Endodermal cell (in vitro differentiated cells): ENCODE measurements at regions not wholly inside any gene's neighbourhood (a gene's known extent, or its start where the extent isn't known, plus 50 kb on each side); places are given as distances from the start of the nearest gene placed in this dataset.
A peak's percentile ranks its signal among the peaks of the same experiment; 100 is the strongest.

Source experiments
- DNase-seq: peaks from one replicate; pipeline ENCODE4 v3.0.0-alpha.2; 2017
- H3K27ac ChIP-seq: 2 replicates; pipeline ENCODE4 v1.5.1; 2013; ENCODE audit warnings: mild to moderate bottlenecking, low read depth, low read length, moderate library complexity
- H3K27me3 ChIP-seq: 2 replicates; pipeline ENCODE4 v1.6.1; 2013; ENCODE audit warnings: mild to moderate bottlenecking, low read length, moderate library complexity; ENCODE audit not compliant: insufficient read depth, control insufficient read depth, poor library complexity, severe bottlenecking
- H3K36me3 ChIP-seq: 2 replicates; pipeline ENCODE4 v1.7.0; 2013; ENCODE audit warnings: mild to moderate bottlenecking, low read length, moderate library complexity; ENCODE audit not compliant: control insufficient read depth, insufficient read depth
- H3K4me1 ChIP-seq: one replicate; pipeline ENCODE4 v1.7.0; 2013; ENCODE audit warnings: low read length; ENCODE audit not compliant: control insufficient read depth, insufficient read depth
- H3K4me3 ChIP-seq: 2 replicates; pipeline ENCODE4 v1.5.1; 2013; ENCODE audit warnings: mild to moderate bottlenecking, low read length, moderate library complexity
- H3K9ac ChIP-seq: 2 replicates; pipeline ENCODE4 v1.6.1; 2013; ENCODE audit warnings: mild to moderate bottlenecking, low read length, moderate library complexity; ENCODE audit not compliant: poor library complexity, severe bottlenecking; ENCODE audit errors: extremely low read depth
- H3K9me3 ChIP-seq: 2 replicates; pipeline ENCODE4 v1.6.1; 2013; ENCODE audit warnings: mild to moderate bottlenecking, low read length, moderate library complexity; ENCODE audit not compliant: control insufficient read depth
- H3K27ac Mint-ChIP-seq: 2 replicates; pipeline ENCODE4 v1.8.0; 2020; ENCODE audit warnings: mixed read lengths
- H3K27me3 Mint-ChIP-seq: 2 replicates; pipeline ENCODE4 v1.8.0; 2021; ENCODE audit warnings: mild to moderate bottlenecking, mixed read lengths; ENCODE audit not compliant: insufficient read depth
- H3K36me3 Mint-ChIP-seq: 2 replicates; pipeline ENCODE4 v1.8.0; 2020; ENCODE audit warnings: low read depth, mixed read lengths
- H3K4me1 Mint-ChIP-seq: 2 replicates; pipeline ENCODE4 v1.8.0; 2020; ENCODE audit warnings: mixed read lengths
- H3K4me3 Mint-ChIP-seq: 2 replicates; pipeline ENCODE4 v1.8.0; 2020; ENCODE audit warnings: mild to moderate bottlenecking, moderate library complexity, mixed read lengths
- H3K9me3 Mint-ChIP-seq: 2 replicates; pipeline ENCODE4 v1.8.0; 2020; ENCODE audit warnings: mild to moderate bottlenecking, mixed read lengths
- WGBS, 2 experiments: methylation state at CpG; one replicate each; pipeline versions ENCODE4 v1.1.5 to v1.1.7; 2013; ENCODE audit warnings: missing lambda C conversion rate in 2 of 2, mixed read lengths in 1 of 2; ENCODE audit not compliant: insufficient coverage in 1 of 2, insufficient read length in 1 of 2; 5-methylcytosine and 5-hydroxymethylcytosine counted together
- TF ChIP-seq, protein P1 (sequence below): fragments of 200-600 bp; sonication (generic); conservative IDR thresholded peaks from 2 replicates; pipeline ENCODE4 v1.5.0; 2021; ENCODE audit warnings: antibody characterized with exemption, mild to moderate bottlenecking

DNA sequence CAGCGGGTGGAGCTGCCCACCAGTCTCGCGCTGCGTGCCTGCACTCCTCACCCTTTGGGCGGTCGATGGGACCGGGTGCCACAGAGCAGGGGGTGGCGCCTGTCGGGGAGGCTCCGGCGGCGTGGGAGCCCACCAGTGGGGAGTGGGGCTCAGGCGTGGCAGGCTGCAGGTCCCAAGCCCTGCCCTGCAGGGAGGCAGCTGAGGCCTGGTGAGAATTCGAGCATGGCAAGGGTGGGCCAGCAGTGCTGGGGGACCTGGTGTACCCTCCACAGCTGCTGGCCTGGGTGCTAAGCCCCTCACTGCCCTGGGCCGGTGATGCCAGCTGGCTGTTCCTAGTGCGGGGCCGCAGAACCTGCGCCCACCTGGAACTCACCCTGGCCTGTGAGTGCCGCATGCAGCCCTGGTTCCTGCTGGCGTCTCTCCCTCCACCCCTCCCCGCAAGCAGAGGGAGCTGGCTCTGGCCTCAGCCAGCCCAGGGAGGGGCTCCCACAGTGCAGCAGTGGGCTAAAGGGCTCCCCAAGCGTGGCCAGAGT lies 746.6 kb upstream of the PABPC4L start:
- TF ChIP-seq, protein P1, sequence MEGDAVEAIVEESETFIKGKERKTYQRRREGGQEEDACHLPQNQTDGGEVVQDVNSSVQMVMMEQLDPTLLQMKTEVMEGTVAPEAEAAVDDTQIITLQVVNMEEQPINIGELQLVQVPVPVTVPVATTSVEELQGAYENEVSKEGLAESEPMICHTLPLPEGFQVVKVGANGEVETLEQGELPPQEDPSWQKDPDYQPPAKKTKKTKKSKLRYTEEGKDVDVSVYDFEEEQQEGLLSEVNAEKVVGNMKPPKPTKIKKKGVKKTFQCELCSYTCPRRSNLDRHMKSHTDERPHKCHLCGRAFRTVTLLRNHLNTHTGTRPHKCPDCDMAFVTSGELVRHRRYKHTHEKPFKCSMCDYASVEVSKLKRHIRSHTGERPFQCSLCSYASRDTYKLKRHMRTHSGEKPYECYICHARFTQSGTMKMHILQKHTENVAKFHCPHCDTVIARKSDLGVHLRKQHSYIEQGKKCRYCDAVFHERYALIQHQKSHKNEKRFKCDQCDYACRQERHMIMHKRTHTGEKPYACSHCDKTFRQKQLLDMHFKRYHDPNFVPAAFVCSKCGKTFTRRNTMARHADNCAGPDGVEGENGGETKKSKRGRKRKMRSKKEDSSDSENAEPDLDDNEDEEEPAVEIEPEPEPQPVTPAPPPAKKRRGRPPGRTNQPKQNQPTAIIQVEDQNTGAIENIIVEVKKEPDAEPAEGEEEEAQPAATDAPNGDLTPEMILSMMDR: no peak
- Histone ChIP-seq H3K4me1 (no peaks in the 10 kb centered on the region), H3K36me3 (no peaks in the 10 kb centered on the region), H3K4me3 (no peak overlapping the region), H3K9me3 (no peaks in the 10 kb centered on the region), H3K27ac (no peak overlapping the region), H3K27me3 (no peaks in the 10 kb centered on the region), H3K9ac (no peak overlapping the region)
- WGBS, 2 experiments: 91 to 96% methylated on average over 3 to 22 of the region's 22 CpGs
- DNase-seq: no peak
- Mint-ChIP-seq H3K4me1 (no peaks in the 10 kb centered on the region), H3K9me3 (peaks cover 10% of the 10 kb centered on the region), H3K27ac (no peak overlapping the region), H3K36me3 (no peaks in the 10 kb centered on the region), H3K4me3 (no peak overlapping the region), H3K27me3 (no peaks in the 10 kb centered on the region)

DNA sequence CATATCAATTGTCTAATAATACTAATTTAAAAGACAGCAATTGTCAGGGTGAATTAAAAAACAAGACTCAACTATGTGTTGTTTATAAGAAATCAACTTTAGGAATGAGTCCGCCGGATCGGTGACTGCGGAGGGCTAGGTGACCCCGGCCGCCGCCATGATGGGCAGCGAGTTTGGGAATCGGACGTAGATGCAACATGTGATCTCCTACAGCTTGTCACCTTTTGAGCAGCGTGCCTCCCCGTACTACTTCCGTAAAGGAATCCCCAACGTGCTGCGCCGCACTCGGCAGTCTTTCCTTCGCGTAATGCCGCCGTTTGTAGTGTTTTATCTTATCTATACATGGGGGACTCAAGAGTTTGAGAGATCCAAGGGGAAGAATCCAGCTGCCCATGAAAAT lies 742.5 kb upstream of the PABPC4L start:
- Mint-ChIP-seq H3K27ac (no peak overlapping the region), H3K36me3 (no peaks in the 10 kb centered on the region), H3K4me3 (no peak overlapping the region), H3K9me3 (peaks cover 10% of the 10 kb centered on the region), H3K4me1 (no peaks in the 10 kb centered on the region), H3K27me3 (no peaks in the 10 kb centered on the region)
- Histone ChIP-seq H3K27ac (no peak overlapping the region), H3K4me3 (no peak overlapping the region), H3K36me3 (no peaks in the 10 kb centered on the region), H3K4me1 (no peaks in the 10 kb centered on the region), H3K9ac (no peak overlapping the region), H3K27me3 (no peaks in the 10 kb centered on the region), H3K9me3 (no peaks in the 10 kb centered on the region)
- DNase-seq: no peak
- TF ChIP-seq, protein P1: no peak
- WGBS, 2 experiments: 96 to 97% methylated on average over 15 to 21 of the region's 21 CpGs

DNA sequence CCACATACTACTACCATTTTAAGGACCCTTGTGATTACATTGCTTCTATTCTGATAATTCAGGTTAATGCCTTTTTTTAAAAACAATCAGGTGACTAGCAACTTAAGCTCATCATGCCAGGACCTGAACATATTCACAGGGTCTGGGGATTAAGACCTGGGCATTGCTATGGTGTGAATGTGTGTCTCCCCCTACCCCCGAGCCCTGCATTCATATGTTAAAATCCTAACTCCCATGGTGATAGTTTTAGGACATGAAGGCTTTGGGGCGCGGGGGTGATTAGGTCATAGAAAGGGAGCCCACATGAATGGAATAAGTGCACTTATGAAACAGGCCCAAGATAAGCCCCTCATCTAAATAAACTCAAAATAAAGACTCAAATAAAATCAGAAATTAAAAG lies 734.4 kb upstream of the PABPC4L start:
- Mint-ChIP-seq H3K27ac (peak overlapping the region; percentile 38), H3K9me3 (no peaks in the 10 kb centered on the region), H3K4me1 (peaks cover 26% of the 10 kb centered on the region), H3K36me3 (no peaks in the 10 kb centered on the region), H3K27me3 (no peaks in the 10 kb centered on the region), H3K4me3 (no peak overlapping the region)
- DNase-seq: peak; percentile 66
- H3K4me3 ChIP-seq: no peak overlapping the region
- no peaks in the 10 kb centered on the region for H3K9me3 ChIP-seq
- WGBS, 2 experiments: 67% methylated on average over 3 of the region's 3 CpGs; no CpG with 5 or more reads in 1 of the 2 experiments
- no peaks in the 10 kb centered on the region for H3K36me3 ChIP-seq
- TF ChIP-seq, protein P1: no peak
- no peak overlapping the region for H3K9ac ChIP-seq
- H3K27me3 ChIP-seq: no peaks in the 10 kb centered on the region
- peaks cover 3% of the 10 kb centered on the region for H3K4me1 ChIP-seq
- no peak overlapping the region for H3K27ac ChIP-seq
